Transverse colon (tissue), 4 donors: ENCODE measurements at regions not wholly inside any gene's neighbourhood (a gene's known extent, or its start where the extent isn't known, plus 50 kb on each side); places are given as distances from the start of the nearest gene placed in this dataset.

Source experiments
- DNase-seq: peaks from one replicate; pipeline ENCODE4 v3.0.0-alpha.2; 2019
- H3K27ac ChIP-seq, 4 donors: fragments of 200-600 bp; sonication (generic); 2 replicates each; pipeline ENCODE4 v1.5.1; 2016 to 2018; ENCODE audit warnings: inconsistent platforms in 4 of 4
- H3K27me3 ChIP-seq: fragments of 200-600 bp; sonication (generic); 2 replicates; pipeline ENCODE4 v1.5.1; 2017; ENCODE audit warnings: inconsistent platforms
- H3K36me3 ChIP-seq, 4 donors: fragments of 200-600 bp; sonication (generic); 2 replicates each; pipeline ENCODE4 v1.5.1; 2017 to 2019; ENCODE audit warnings: inconsistent platforms in 4 of 4
- H3K4me1 ChIP-seq, 4 donors: fragments of 200-600 bp; sonication (generic); 2 replicates each; pipeline ENCODE4 v1.5.1; 2017 to 2020; ENCODE audit warnings: inconsistent platforms in 4 of 4
- H3K4me3 ChIP-seq, 4 donors: fragments of 200-600 bp; sonication (generic); 1 replicate in 1 of 4; 2 replicates in 3 of 4; pipeline versions ENCODE4 v1.5.1 to v1.6.1; 2017 to 2019; ENCODE audit warnings: inconsistent platforms in 4 of 4
- H3K9me3 ChIP-seq, 2 donors: fragments of 200-600 bp; sonication (generic); 2 replicates each; pipeline ENCODE4 v1.5.1; 2017 to 2019; ENCODE audit warnings: inconsistent platforms in 2 of 2
- CTCF ChIP-seq, 5 experiments: fragments of 200-600 bp in 3 of 5; fragments of 450-650 bp in 2 of 5; sonication (generic) in 3 of 5; IDR thresholded peaks; 1 replicate in 2 of 5; 2 replicates in 3 of 5; pipeline ENCODE4 v1.5.1; 2016 to 2017; ENCODE audit warnings: antibody characterized with exemption in 5 of 5, inconsistent platforms in 3 of 5, mild to moderate bottlenecking in 2 of 5, moderate library complexity in 1 of 5
- EP300 ChIP-seq: sonication (generic); formaldehyde crosslinking; IDR thresholded peaks from one replicate; pipeline ENCODE4 v1.6.1; 2017; ENCODE audit warnings: antibody characterized with exemption, low read depth
- POLR2A ChIP-seq: fragments of 450-650 bp; IDR thresholded peaks from one replicate; pipeline ENCODE4 v1.6.1; 2016; ENCODE audit warnings: antibody characterized with exemption, mild to moderate bottlenecking, moderate library complexity
- POLR2AphosphoS5 ChIP-seq, 3 donors: sonication (generic); formaldehyde crosslinking; IDR thresholded peaks; one replicate each; pipeline ENCODE4 v1.6.1; 2016; ENCODE audit warnings: antibody characterized with exemption in 3 of 3
- WGBS, 2 donors: methylation state at CpG; one replicate each; pipeline ENCODE4 v1.1.5; 2018; ENCODE audit warnings: low coverage in 1 of 2; 5-methylcytosine and 5-hydroxymethylcytosine counted together
- in situ Hi-C, 4 donors: fragments of 200-750 bp; cut with MboI; loops; one replicate each; pipeline versions ENCODE4 v1.15.0 to v1.15.1; 2017; ENCODE audit warnings: low sequenced_read_pairs in 3 of 4, low pct_ligation_motif_present in 1 of 4, low pct_unique_long_range_greater_than_20kb in 1 of 4
- intact Hi-C: fragments of 100-400 bp; cut with DNase I; formaldehyde crosslinking; loops from one replicate; pipeline ENCODE4 v1.15.1; 2023; ENCODE audit warnings: low total_unique reads

- Histone ChIP-seq H3K27me3 (no peaks in the 10 kb centered on the region), H3K27ac (no peak overlapping the region), H3K9me3 (no peaks in the 10 kb centered on the region), H3K4me1 (no peaks in the 10 kb centered on the region), H3K4me3 (no peak overlapping the region), H3K36me3 (no peaks in the 10 kb centered on the region)
- TF ChIP-seq POLR2AphosphoS5 (IDR thresholded peaks at IDR 0.05) (no peak), CTCF (IDR thresholded peaks at IDR 0.05) (no peak), POLR2A (no peak), EP300 (no peak)
- intact Hi-C loops (no loop called here), in situ Hi-C loops (no loop called here)
- 85 to 87% methylated on average over 3 of the region's 3 CpGs for WGBS, 2 donors
- no peak for DNase-seq
Measured at GRCh38 chr2:147578529-147578928, 266.3 kb upstream of the ACVR2A start.

- TF ChIP-seq CTCF (IDR thresholded peaks at IDR 0.05) (no peak), EP300 (no peak)
- Histone ChIP-seq H3K27me3 (no peaks in the 10 kb centered on the region), H3K36me3 (no peaks in the 10 kb centered on the region), H3K4me1 (no peaks in the 10 kb centered on the region), H3K27ac (no peak overlapping the region), H3K9me3 (no peaks in the 10 kb centered on the region), H3K4me3 (no peak overlapping the region)
- 91% methylated on average over 2 of the region's 2 CpGs; no CpG with 5 or more reads in 1 of the 2 donors for WGBS, 2 donors
- intact Hi-C loops (no loop called here), in situ Hi-C loops (no loop called here)
- DNase-seq = no peak
Measured at GRCh38 chr2:147577998-147578380, 266.8 kb upstream of the ACVR2A start.

GRCh38 chr2:147577323-147577997 is 267.4 kb upstream of the ACVR2A start:
- in situ Hi-C loops = no loop called here
- TF ChIP-seq EP300 (no peak), POLR2A (no peak), POLR2AphosphoS5 (IDR thresholded peaks at IDR 0.05) (peak in 1 of 3 donors; percentile 26), CTCF (IDR thresholded peaks at IDR 0.05) (no peak)
- Histone ChIP-seq H3K27ac (no peak overlapping the region), H3K36me3 (no peaks in the 10 kb centered on the region), H3K4me3 (no peak overlapping the region), H3K9me3 (no peaks in the 10 kb centered on the region), H3K27me3 (no peaks in the 10 kb centered on the region), H3K4me1 (no peaks in the 10 kb centered on the region)
- no peak for DNase-seq
- intact Hi-C loops = no loop called here
- 69 to 73% methylated on average over 6 to 8 of the region's 8 CpGs for WGBS, 2 donors

- DNase-seq = no peak
- H3K27me3 ChIP-seq = no peaks in the 10 kb centered on the region
- H3K9me3 ChIP-seq = peaks cover 0 to 4% of the 10 kb centered on the region in 2 donors
- H3K4me1 ChIP-seq = no peaks in the 10 kb centered on the region
- H3K36me3 ChIP-seq = no peaks in the 10 kb centered on the region
- H3K27ac ChIP-seq = no peak overlapping the region
- no peak for TF ChIP-seq CTCF (IDR thresholded peaks at IDR 0.05)
- TF ChIP-seq POLR2A = no peak
- no peak for TF ChIP-seq POLR2AphosphoS5 (IDR thresholded peaks at IDR 0.05)
- TF ChIP-seq EP300 = no peak
- in situ Hi-C loops (no loop called here), intact Hi-C loops (no loop called here)
- 94 to 96% methylated on average over 3 of the region's 3 CpGs for WGBS, 2 donors
- H3K4me3 ChIP-seq = no peak overlapping the region
Measured at GRCh38 chr2:147575106-147575505, 269.7 kb upstream of the ACVR2A start.
